ENCODE measurements at regions not wholly inside any gene's neighbourhood (a gene's known extent, or its start where the extent isn't known, plus 50 kb on each side); places are given as distances from the start of the nearest gene placed in this dataset.
A peak's percentile ranks its signal among the peaks of the same experiment; 100 is the strongest.

DNA sequence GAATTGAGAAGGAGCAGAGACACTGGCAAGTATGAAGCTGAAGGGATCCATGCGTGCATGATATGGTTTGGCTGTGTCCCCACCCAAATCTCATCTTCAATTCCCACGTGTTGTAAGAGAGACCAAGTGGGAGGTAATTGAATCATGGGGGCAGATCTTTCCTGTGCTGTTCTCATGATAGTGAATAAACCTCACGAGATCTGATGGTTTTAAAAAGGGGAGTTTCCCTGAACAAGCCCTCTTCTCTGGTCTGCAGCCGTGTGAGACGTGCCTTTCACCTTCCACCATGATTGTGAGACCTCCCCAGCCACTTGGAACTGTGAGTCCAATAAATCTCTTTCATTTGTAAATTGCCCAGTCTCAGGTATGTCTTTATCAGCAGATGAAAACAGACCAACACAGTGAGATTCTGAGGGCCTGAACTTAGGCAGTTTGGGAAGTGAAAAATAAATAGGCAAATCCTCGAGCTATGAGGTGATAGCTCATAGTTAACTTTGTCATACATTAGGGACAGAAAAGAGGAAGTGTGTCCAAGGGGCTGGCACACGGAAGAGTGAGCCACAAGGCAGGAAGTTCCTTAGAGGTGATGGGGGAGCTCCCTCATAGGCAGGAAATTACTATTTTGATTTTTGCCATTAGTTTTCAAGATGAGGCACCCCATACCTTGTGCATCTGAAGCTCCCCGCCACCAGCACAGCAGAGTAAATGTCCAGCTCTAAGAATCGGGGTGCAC, 658.8 kb upstream of the ID2 start:
- Histone ChIP-seq H3K9me2 (replicated peaks; ENCODE audit: control insufficient read depth, low read length) (no peaks in the 10 kb centered on the region), H3K27ac (ENCODE audit: low read depth, low read length) (peak overlapping the region; percentile 58), H3K27me3 (ENCODE audit: control insufficient read depth, low read length) (no peaks in the 10 kb centered on the region), H3K79me2 (ENCODE audit: control insufficient read depth, low read length) (no peaks in the 10 kb centered on the region), H3K36me3 (ENCODE audit: control insufficient read depth, low read length) (peaks cover 10% of the 10 kb centered on the region), H3F3A (ENCODE audit: control insufficient read depth, insufficient read depth) (no peaks in the 10 kb centered on the region), H3K4me1 (ENCODE audit: control insufficient read depth, low read length) (peaks cover 22% of the 10 kb centered on the region), H4K20me1 (ENCODE audit: control insufficient read depth, insufficient read depth, low read depth, low read length) (no peaks in the 10 kb centered on the region), H3K4me2 (ENCODE audit: low read length) (peak overlapping the region; percentile 59), H3K4me3 (ENCODE audit: low read length) (peak overlapping the region; percentile 50), H3K9me3 (ENCODE audit: control insufficient read depth, insufficient read depth, low read length) (peaks cover 22% of the 10 kb centered on the region)
- TF ChIP-seq CTCF (IDR thresholded peaks at IDR 0.05; ENCODE audit: low read depth, low read length, poor library complexity, severe bottlenecking): no peak
- no peak for TF ChIP-seq EZH2phosphoT487 (IDR thresholded peaks at IDR 0.05; ENCODE audit: borderline replicate concordance, low read length)

DNA sequence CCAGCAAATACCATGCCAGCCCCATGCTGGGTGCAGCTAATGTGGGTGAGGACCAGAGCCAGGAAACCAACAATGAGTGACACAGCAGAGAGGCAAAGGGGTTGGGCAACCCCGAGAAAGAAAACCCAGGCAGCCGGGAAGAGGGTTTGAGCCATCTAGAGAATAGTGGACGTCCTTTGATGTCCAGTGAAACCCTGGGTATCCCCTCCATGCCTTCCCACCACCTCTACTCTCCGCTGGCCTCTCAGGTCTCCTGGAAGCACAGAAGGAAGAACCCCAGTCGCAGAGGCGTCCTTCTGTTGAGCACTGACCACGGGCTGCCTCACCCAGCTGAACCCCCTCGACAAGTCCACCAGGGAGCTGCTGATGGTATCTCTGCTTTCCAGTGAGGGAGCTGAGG, 657.4 kb upstream of the ID2 start:
- H3K4me3 ChIP-seq (ENCODE audit: low read length): no peak overlapping the region
- H3K9me2 ChIP-seq (replicated peaks; ENCODE audit: control insufficient read depth, low read length): no peaks in the 10 kb centered on the region
- TF ChIP-seq CTCF (IDR thresholded peaks at IDR 0.05; ENCODE audit: low read depth, low read length, poor library complexity, severe bottlenecking): no peak
- no peak for TF ChIP-seq EZH2phosphoT487 (IDR thresholded peaks at IDR 0.05; ENCODE audit: borderline replicate concordance, low read length)
- peaks cover 22% of the 10 kb centered on the region for H3K4me1 ChIP-seq (ENCODE audit: control insufficient read depth, low read length)
- H4K20me1 ChIP-seq (ENCODE audit: control insufficient read depth, insufficient read depth, low read depth, low read length): no peaks in the 10 kb centered on the region
- H3K79me2 ChIP-seq (ENCODE audit: control insufficient read depth, low read length): no peaks in the 10 kb centered on the region
- peaks cover 22% of the 10 kb centered on the region for H3K9me3 ChIP-seq (ENCODE audit: control insufficient read depth, insufficient read depth, low read length)
- peaks cover 10% of the 10 kb centered on the region for H3K36me3 ChIP-seq (ENCODE audit: control insufficient read depth, low read length)
- H3K4me2 ChIP-seq (ENCODE audit: low read length): no peak overlapping the region
- no peaks in the 10 kb centered on the region for H3F3A ChIP-seq (ENCODE audit: control insufficient read depth, insufficient read depth)
- no peaks in the 10 kb centered on the region for H3K27me3 ChIP-seq (ENCODE audit: control insufficient read depth, low read length)
- H3K27ac ChIP-seq (ENCODE audit: low read depth, low read length): no peak overlapping the region

DNA sequence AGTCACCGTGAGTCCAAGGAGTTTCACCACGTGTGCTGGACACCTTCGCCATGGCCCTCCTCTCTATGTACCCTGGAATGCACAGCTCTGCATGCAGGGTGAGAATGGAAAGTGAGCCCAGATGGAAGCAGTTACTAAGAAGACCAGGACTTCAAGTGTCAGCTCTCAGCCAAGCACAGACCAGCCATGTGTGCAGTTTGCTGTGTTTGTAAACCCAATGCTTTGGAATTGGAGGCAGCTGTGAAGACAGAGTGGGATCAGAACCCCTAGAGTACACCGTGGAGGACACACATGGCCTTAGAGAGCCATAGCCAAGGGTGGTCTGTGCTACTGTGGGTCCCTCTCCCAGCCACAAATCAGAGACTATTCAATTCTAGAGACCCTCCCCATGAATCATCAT, 655.5 kb upstream of the ID2 start:
- no peaks in the 10 kb centered on the region for H3K27me3 ChIP-seq (ENCODE audit: control insufficient read depth, low read length)
- no peak overlapping the region for H3K27ac ChIP-seq (ENCODE audit: low read depth, low read length)
- H3K36me3 ChIP-seq (ENCODE audit: control insufficient read depth, low read length): peaks cover 10% of the 10 kb centered on the region
- peaks cover 17% of the 10 kb centered on the region for H3K9me3 ChIP-seq (ENCODE audit: control insufficient read depth, insufficient read depth, low read length)
- H3K4me3 ChIP-seq (ENCODE audit: low read length): no peak overlapping the region
- no peaks in the 10 kb centered on the region for H3K9me2 ChIP-seq (replicated peaks; ENCODE audit: control insufficient read depth, low read length)
- no peak overlapping the region for H3K4me2 ChIP-seq (ENCODE audit: low read length)
- TF ChIP-seq EZH2phosphoT487 (IDR thresholded peaks at IDR 0.05; ENCODE audit: borderline replicate concordance, low read length) (no peak), CTCF (IDR thresholded peaks at IDR 0.05; ENCODE audit: low read depth, low read length, poor library complexity, severe bottlenecking) (no peak)
- H3K4me1 ChIP-seq (ENCODE audit: control insufficient read depth, low read length): peaks cover 22% of the 10 kb centered on the region
- H3F3A ChIP-seq (ENCODE audit: control insufficient read depth, insufficient read depth): no peaks in the 10 kb centered on the region
- no peaks in the 10 kb centered on the region for H3K79me2 ChIP-seq (ENCODE audit: control insufficient read depth, low read length)
- no peaks in the 10 kb centered on the region for H4K20me1 ChIP-seq (ENCODE audit: control insufficient read depth, insufficient read depth, low read depth, low read length)

Measured in DOHH2 (cell line).